ENCODE measurements at regions not wholly inside any gene's neighbourhood (a gene's known extent, or its start where the extent isn't known, plus 50 kb on each side); places are given as distances from the start of the nearest gene placed in this dataset.

- DNase-seq: no peak
Observed at GRCh38 chr10:131010965-131011575, 300.5 kb downstream of the TCERG1L start.

- no peak for DNase-seq
Observed at GRCh38 chr10:131011936-131012640, 299.4 kb downstream of the TCERG1L start.

- no peak for DNase-seq
Observed at GRCh38 chr10:131012641-131012985, 298.9 kb downstream of the TCERG1L start.

GRCh38 chr10:131013281-131013912, 298.1 kb downstream of the TCERG1L start:
- DNase-seq: no peak

- no peak for DNase-seq
Observed at GRCh38 chr10:131014271-131014670, 297.2 kb downstream of the TCERG1L start.

- DNase-seq: no peak
Observed at GRCh38 chr10:131015271-131015670, 296.2 kb downstream of the TCERG1L start.

GRCh38 chr10:131016556-131016955, 295.0 kb downstream of the TCERG1L start:
- no peak for DNase-seq

GRCh38 chr10:131017566-131018285, 293.8 kb downstream of the TCERG1L start:
- DNase-seq: no peak

- DNase-seq: no peak
Observed at GRCh38 chr10:131018886-131019500, 292.5 kb downstream of the TCERG1L start.

GRCh38 chr10:131019696-131020095, 291.8 kb downstream of the TCERG1L start:
- DNase-seq: no peak

GRCh38 chr10:131020775-131021174, 290.7 kb downstream of the TCERG1L start:
- no peak for DNase-seq

- DNase-seq: no peak
Observed at GRCh38 chr10:131021246-131021895, 290.1 kb downstream of the TCERG1L start.

GRCh38 chr10:131021969-131022368, 289.6 kb downstream of the TCERG1L start:
- no peak for DNase-seq

- DNase-seq: no peak
Observed at GRCh38 chr10:131022369-131022768, 289.2 kb downstream of the TCERG1L start.

GRCh38 chr10:131022981-131023380, 288.5 kb downstream of the TCERG1L start:
- no peak for DNase-seq

- DNase-seq: no peak
Observed at GRCh38 chr10:131024259-131025131, 287.0 kb downstream of the TCERG1L start.

- no peak for DNase-seq
Observed at GRCh38 chr10:131025333-131025732, 286.2 kb downstream of the TCERG1L start.

- no peak for DNase-seq
Observed at GRCh38 chr10:131027256-131027655, 284.3 kb downstream of the TCERG1L start.

- DNase-seq: no peak
Observed at GRCh38 chr10:131031346-131031745, 280.2 kb downstream of the TCERG1L start.

GRCh38 chr10:131032329-131033165, 279.0 kb downstream of the TCERG1L start:
- no peak for DNase-seq

All from hematopoietic multipotent progenitor cell treated with erythropoietin and hydrocortisone succinate and interleukin-3 and kit ligand, for 6 days (in vitro differentiated cells).